LoVo (cell line): ENCODE measurements at regions not wholly inside any gene's neighbourhood (a gene's known extent, or its start where the extent isn't known, plus 50 kb on each side); places are given as distances from the start of the nearest gene placed in this dataset.
"Not testable (repeated sequence)": the region's sequence is repeated elsewhere in the genome, so short reads cannot be mapped to it uniquely, and the experiment has no call there.

Experiments used
- DNase-seq: peaks from one replicate; pipeline ENCODE4 v3.0.0-alpha.2; 2016; ENCODE audit warnings: low spot score

DNA sequence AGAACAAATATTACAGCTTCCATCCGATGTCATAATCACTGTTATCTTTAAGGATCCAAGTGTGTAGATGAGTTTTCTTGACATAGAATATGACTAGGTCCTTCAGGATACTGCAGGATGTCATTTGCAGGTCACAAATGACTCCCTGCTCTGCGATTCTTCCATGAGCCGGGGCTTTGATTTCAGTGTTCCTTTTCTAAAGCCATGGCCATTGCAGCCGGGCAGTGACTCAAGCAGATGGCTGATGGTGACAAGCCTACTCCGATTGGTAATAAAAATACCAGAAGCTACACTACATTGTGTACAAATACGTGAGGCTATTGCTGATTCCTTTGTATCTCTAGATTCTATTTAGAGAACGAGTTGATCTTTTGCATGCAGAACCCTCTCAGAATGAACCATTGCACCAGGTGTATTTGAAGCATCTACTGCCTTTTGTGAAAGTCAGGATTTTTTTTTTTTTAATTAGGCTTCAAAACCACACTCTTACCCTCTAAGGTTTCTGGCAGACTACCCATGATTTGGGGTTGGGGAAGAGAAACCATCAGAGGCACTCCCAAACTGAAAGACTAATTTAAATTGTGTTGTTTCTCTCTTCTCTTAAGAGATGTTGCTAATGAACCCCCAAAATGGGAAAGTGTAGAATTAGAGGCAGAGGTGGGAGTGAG, 271.0 kb upstream of the ADRA1B start:
- DNase-seq, result no peak

DNA sequence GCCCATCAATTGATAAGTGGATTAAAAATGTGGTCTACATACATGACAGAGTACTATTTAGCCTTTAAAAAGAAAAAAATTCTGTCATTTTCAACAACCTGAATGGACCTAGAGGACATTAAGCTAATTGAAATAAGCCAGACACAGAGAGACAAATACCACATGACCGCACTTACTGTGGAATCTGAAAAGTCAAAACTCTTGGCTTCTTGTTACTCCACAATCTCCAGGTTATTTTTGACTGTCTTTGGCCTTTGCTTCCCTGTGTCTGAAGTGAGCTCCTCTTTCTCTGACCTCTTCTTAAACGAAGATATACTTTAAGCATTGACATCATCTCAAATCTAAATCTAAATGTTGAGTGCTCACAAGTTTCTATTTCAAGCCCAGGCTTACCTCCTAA, 265.5 kb upstream of the ADRA1B start:
- DNase-seq, result no peak

- DNase-seq, result no peak
These were observed 260.4 kb upstream of the ADRA1B start for GRCh38 chr5:159655757-159656409.

DNA sequence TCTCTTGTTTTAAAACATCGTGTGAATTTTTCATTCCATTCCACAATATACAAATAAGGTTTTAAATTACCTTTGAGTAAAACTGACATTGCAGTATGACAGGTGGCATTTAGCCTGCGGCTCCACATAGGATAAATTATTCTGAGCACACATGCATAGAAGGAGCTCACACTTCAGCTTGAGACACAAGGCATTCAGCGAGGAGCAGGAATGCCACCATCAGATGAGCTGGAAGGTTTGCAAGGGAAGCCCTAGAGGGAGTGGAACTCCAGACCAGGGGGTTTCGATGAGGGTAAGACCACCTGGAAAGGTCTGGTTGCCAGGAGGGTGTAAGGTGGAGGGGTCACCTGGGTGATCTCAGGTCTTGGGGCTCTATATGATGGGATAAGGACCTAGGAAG, 259.0 kb upstream of the ADRA1B start:
- DNase-seq, result no peak

GRCh38 chr5:159657771-159658170, 258.5 kb upstream of the ADRA1B start:
- DNase-seq, result no peak

- no peak for DNase-seq
These were observed 257.9 kb upstream of the ADRA1B start for GRCh38 chr5:159658266-159658925.

- peak; percentile 16 for DNase-seq
These were observed 255.9 kb upstream of the ADRA1B start for GRCh38 chr5:159660401-159660800.

GRCh38 chr5:159663986-159664385, 252.3 kb upstream of the ADRA1B start:
- DNase-seq, result no peak

DNA sequence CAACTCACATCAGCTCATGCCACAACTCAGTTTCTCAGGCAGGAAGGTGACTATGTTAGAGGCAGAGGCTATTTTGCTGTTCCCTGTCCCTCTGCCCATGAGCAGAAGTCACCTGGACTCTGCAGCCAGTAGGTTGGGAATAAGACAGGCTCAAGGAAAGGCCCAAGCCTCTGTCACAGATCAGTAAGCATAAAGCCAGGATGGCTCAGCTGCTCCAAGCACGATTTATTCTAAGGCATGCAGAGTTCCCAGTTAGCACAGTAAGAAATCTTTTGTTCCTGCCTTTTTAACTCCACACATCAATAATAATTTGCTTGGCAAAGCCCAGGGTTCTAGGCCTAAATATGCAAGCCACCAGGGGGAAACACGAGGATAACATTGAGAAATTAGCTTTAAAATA, 249.0 kb upstream of the ADRA1B start:
- no peak for DNase-seq

DNA sequence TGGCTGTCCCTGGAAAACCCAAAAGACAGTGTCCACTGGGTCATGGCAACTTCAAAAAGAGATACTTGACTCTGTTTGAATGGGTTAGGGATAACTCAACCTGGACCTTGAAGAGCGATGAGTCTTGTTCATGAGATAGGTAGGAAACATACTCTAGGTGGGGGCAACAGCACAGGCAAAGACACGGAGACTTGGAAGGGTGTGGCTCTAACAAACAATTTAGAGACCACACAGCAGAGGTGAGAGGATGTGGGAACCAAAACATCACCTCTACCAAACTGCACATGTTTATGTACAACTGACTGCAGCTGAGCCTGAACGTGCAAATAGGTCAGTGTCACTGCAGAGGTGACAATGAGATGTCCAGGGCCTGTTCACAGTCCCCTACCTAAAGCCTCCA, 247.7 kb upstream of the ADRA1B start:
- DNase-seq, result no peak

DNA sequence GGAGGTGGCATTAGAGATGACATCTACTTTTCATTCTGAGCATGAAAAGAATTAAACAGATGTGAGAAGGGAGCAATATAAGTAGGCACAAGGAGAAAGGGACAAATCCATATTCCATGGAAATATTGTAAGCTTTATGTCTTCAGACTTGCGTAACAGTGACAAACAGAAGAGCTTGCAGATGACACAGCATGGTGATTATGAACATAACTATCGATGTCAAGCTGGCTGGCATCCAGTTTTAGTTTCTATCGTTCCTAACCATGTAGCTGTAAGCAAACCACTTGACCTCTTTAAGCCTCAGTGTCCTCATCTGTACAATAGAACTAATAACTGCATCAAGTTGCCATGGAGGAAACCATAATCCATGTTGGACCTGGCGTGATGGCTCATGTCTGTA, 246.7 kb upstream of the ADRA1B start:
- no peak for DNase-seq

DNA sequence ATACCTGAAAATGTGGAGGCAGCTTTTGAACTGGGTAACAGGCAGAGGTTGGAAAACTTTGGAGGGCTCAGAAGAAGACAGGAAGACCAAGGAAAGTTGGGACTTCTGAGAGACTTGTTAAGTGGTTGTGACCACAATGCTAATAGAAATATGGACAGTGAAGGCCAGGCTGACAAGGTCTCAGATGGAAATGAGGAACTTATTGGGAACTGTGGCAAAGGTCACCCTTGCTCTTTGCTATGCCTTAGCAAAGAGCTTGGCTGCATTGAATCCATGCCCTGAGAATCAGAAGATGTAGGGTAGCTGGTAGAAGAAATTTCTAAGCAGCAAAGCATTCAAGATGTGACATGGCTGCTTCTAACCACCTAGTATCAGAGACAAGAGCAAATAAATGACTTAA, 244.4 kb upstream of the ADRA1B start:
- no peak for DNase-seq

DNA sequence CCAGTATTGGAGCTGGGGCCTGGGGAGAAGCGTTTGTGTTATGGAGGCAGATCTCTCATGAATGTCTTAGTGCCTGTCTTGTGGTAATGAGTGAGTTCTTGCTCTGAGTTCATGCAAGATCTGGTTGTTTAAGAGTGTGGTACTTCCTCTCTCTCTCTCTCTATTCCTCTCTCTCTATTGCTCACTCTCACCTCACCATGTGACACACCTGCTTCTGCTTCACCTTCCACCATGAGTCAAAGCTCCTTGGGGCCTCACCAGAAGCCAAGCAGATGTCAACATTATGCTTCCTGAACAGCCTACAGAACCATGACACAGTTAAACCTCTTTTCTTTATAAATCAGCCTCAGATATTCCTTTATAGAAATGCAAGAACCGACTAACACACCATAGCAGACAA, 242.7 kb upstream of the ADRA1B start:
- no peak for DNase-seq

GRCh38 chr5:159678657-159679392, 237.5 kb upstream of the ADRA1B start:
- no peak for DNase-seq

GRCh38 chr5:159680095-159680494, 236.2 kb upstream of the ADRA1B start:
- DNase-seq, result no peak

DNA sequence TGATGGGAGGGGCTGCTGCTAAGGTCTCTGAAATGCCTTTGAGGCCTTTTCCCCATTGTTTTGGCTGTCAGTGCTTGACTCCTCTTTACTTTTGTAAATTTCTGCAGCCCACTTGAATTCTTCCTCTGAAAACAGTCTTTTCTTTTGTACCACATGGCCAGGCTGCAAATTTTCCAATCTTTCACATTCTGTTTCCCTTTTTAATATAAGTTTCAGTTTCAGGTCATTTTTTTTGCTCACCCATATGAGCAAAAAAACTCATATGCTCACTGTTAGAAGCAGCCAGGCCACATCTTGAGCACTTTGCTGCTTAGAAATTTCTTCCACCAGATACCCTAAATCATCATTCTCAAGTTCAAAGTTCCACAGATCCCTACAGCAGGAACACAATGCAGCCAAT, 234.6 kb upstream of the ADRA1B start:
- no peak for DNase-seq

- DNase-seq, result no peak
These were observed 233.7 kb upstream of the ADRA1B start for GRCh38 chr5:159682623-159683022.

GRCh38 chr5:159687892-159688291, 228.4 kb upstream of the ADRA1B start:
- not testable (repeated sequence) for DNase-seq

DNA sequence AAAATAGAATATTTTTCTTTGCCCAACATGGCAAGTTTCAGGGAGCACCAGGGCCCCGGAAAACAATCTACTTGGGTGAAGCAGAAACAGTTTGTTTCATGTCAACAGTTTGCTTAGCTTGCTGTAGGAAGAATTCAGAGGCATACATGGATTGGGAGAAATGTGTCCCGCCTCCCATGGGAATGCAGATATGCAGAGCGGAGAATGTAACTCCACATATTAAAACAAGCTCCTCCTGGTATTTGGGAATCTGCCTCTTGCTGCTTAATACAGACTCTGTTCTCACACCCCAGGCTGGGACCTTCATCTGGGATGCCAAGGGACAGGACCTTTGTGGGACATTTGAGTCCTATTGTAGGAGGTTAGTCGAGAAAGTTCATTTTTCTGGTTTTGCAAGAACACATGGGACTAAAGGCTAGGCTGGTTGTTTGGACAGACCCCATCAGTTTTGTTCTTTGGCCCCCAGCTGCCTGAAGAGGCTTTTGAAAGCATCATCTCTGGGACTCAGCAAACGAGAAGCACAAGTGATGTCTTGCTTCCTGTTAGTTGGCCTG, 220.5 kb upstream of the ADRA1B start:
- no peak for DNase-seq

GRCh38 chr5:159697530-159697929, 218.8 kb upstream of the ADRA1B start:
- no peak for DNase-seq

DNA sequence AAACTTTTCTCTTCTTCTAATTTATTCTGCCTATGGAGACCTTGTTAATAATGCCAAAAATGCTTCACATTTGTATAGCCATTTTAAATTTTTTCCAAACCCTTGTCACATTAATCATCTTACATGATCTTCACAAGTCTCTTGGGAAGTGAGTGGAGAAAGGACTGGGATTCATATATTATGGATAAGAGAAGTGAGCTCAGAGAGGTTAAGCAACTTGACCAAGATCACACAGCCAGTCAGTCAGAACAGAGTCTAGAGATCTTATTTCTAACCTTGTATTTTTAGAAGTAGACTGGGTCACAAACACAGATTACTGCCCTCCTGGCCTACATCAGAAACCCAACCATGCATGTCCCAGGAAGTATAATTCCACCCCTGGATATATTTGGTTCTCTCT, 218.0 kb upstream of the ADRA1B start:
- no peak for DNase-seq

- no peak for DNase-seq
These were observed 216.3 kb upstream of the ADRA1B start for GRCh38 chr5:159700016-159700415.

DNA sequence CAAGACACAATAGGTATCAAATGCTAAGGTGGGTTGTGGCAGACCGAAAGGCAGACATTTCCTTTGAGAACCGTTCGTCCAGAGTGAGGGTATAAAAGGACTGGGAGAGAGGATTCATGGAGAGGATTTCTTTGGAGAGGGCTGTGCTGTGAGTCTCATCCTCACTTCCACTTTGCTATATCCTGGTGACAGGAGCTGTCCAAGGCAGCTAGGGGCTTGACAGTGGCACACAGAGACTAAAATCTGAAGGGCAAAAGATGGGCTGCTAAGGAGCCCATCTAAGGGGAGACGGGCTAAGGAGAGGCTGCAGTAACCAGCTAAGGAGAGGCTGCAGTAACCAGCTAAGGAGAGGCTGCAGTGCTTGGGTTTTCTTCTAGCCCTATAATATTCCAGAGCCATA, 214.0 kb upstream of the ADRA1B start:
- no peak for DNase-seq
